B cell (primary cell): ENCODE measurements at regions not wholly inside any gene's neighbourhood (a gene's known extent, or its start where the extent isn't known, plus 50 kb on each side); places are given as distances from the start of the nearest gene placed in this dataset.

Experiments
- EZH2 ChIP-seq: IDR thresholded peaks from 2 replicates; pipeline ENCODE4 v1.6.1; 2012; ENCODE audit warnings: borderline replicate concordance, low read depth, mild to moderate bottlenecking, moderate library complexity, low read length; ENCODE audit not compliant: insufficient read depth, poor library complexity, severe bottlenecking
- TF ChIP-seq, protein P1 (sequence below): fragments of 200-600 bp; IDR thresholded peaks from one replicate; pipeline ENCODE4 v1.8.0; 2022; ENCODE audit warnings: antibody characterized with exemption, mild to moderate bottlenecking

DNA sequence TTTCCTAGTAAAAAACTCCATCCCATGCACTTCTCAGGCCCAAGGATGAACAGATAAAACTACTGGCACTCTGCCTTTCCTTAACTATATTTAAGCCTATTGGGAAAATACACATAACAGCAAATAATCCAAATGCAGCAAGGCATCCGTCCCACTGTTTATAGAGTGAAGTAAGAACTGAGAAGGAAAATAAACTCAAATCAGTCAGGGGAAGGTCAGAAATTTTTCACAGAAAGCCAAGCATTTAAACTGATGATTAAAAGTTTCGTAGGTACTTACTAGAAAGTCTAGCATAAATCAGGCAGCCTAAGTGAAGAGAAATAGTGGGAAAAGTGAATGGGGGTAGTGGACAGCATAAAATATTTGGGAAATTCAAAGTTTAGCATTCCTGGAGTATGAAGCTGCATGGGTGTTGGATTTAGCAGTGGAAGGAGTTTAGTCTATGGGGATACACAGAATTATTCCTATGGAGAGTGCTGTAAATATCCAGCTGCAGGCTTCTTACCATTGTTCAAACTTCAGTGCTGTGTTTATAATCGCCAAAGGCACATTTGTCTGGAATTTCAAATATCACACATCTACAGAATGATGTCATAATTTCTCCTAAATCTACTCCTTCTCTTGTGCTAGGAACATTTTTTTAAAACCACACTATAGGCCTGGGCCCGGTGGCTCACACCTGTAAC, 1131.0 kb upstream of the GOT2 start:
- no peak for TF ChIP-seq EZH2
- TF ChIP-seq, protein P1, sequence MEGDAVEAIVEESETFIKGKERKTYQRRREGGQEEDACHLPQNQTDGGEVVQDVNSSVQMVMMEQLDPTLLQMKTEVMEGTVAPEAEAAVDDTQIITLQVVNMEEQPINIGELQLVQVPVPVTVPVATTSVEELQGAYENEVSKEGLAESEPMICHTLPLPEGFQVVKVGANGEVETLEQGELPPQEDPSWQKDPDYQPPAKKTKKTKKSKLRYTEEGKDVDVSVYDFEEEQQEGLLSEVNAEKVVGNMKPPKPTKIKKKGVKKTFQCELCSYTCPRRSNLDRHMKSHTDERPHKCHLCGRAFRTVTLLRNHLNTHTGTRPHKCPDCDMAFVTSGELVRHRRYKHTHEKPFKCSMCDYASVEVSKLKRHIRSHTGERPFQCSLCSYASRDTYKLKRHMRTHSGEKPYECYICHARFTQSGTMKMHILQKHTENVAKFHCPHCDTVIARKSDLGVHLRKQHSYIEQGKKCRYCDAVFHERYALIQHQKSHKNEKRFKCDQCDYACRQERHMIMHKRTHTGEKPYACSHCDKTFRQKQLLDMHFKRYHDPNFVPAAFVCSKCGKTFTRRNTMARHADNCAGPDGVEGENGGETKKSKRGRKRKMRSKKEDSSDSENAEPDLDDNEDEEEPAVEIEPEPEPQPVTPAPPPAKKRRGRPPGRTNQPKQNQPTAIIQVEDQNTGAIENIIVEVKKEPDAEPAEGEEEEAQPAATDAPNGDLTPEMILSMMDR = no peak
